ENCODE measurements at regions not wholly inside any gene's neighbourhood (a gene's known extent, or its start where the extent isn't known, plus 50 kb on each side); places are given as distances from the start of the nearest gene placed in this dataset.

- TF ChIP-seq CTCF (IDR thresholded peaks at IDR 0.05; ENCODE audit: low read length): no peak
- no peak for TF ChIP-seq EZH2 (optimal IDR thresholded peaks at IDR 0.05; ENCODE audit: low read depth, low read length)
Measured at GRCh38 chr4:3834186-3834662, 68.0 kb downstream of the ADRA2C start.
